H9 (cell line): ENCODE measurements at regions not wholly inside any gene's neighbourhood (a gene's known extent, or its start where the extent isn't known, plus 50 kb on each side); places are given as distances from the start of the nearest gene placed in this dataset.

Experiments
- DNase-seq: peaks from one replicate; pipeline ENCODE4 v3.0.0-alpha.2; 2017
- H2AFZ ChIP-seq: one replicate; pipeline ENCODE4 v1.6.1; 2013; ENCODE audit warnings: mild to moderate bottlenecking, low read length, control low read depth, moderate library complexity
- H2AK5ac ChIP-seq: 2 replicates; pipeline ENCODE4 v1.6.1; 2013; ENCODE audit warnings: low read length, control low read depth, mixed read lengths; ENCODE audit not compliant: insufficient read length
- H2BK120ac ChIP-seq: one replicate; pipeline ENCODE4 v1.6.1; 2013; ENCODE audit warnings: low read depth, mild to moderate bottlenecking, low read length, control low read depth, inconsistent platforms; ENCODE audit not compliant: poor library complexity, severe bottlenecking
- H2BK12ac ChIP-seq: 2 replicates; pipeline ENCODE4 v1.6.1; 2013; ENCODE audit warnings: low read length, control low read depth, mixed read lengths, low read depth; ENCODE audit not compliant: insufficient read length
- H2BK15ac ChIP-seq: 2 replicates; pipeline ENCODE4 v1.6.1; 2013; ENCODE audit warnings: low read depth, low read length, control low read depth
- H2BK20ac ChIP-seq: one replicate; pipeline ENCODE4 v1.6.1; 2013; ENCODE audit warnings: low read depth, mild to moderate bottlenecking, low read length, control low read depth, inconsistent platforms; ENCODE audit not compliant: poor library complexity, severe bottlenecking
- H2BK5ac ChIP-seq: 2 replicates; pipeline ENCODE4 v1.6.1; 2013; ENCODE audit warnings: low read length, control low read depth, mixed read lengths; ENCODE audit not compliant: insufficient read length
- H3K14ac ChIP-seq: 2 replicates; pipeline ENCODE4 v1.6.1; 2013; ENCODE audit warnings: low read length, control low read depth; ENCODE audit not compliant: insufficient read depth
- H3K18ac ChIP-seq: 2 replicates; pipeline ENCODE4 v1.6.1; 2013; ENCODE audit warnings: low read depth, mild to moderate bottlenecking, mixed read lengths, low read length, control low read depth; ENCODE audit not compliant: insufficient read length
- H3K23ac ChIP-seq: 2 replicates; pipeline ENCODE4 v1.6.1; 2013; ENCODE audit warnings: low read length, control low read depth, mixed read lengths, low read depth; ENCODE audit not compliant: insufficient read length
- H3K23me2 ChIP-seq: 2 replicates; pipeline ENCODE4 v1.6.1; 2013; ENCODE audit warnings: low read depth, mild to moderate bottlenecking, mixed read lengths, low read length, control low read depth; ENCODE audit not compliant: insufficient read length, poor library complexity, severe bottlenecking
- H3K27ac ChIP-seq: 2 replicates; pipeline ENCODE4 v1.5.1; 2013; ENCODE audit warnings: low read length, control low read depth, mixed read lengths, low read depth; ENCODE audit not compliant: insufficient read length
- H3K27me3 ChIP-seq: 2 replicates; pipeline ENCODE4 v1.6.1; 2013; ENCODE audit warnings: low read length, control low read depth, inconsistent platforms; ENCODE audit not compliant: insufficient read depth
- H3K4ac ChIP-seq: 2 replicates; pipeline ENCODE4 v1.6.1; 2013; ENCODE audit warnings: low read depth, mild to moderate bottlenecking, control low read depth, inconsistent platforms, low read length, moderate library complexity
- H3K4me1 ChIP-seq: 2 replicates; pipeline ENCODE4 v1.6.1; 2013; ENCODE audit warnings: low read length, control low read depth, inconsistent platforms; ENCODE audit not compliant: insufficient read depth
- H3K4me2 ChIP-seq: 2 replicates; pipeline ENCODE4 v1.6.1; 2013; ENCODE audit warnings: low read length, control low read depth, mixed read lengths; ENCODE audit not compliant: insufficient read length, insufficient read depth
- H3K56ac ChIP-seq: 2 replicates; pipeline ENCODE4 v1.6.1; 2013; ENCODE audit warnings: low read depth, mild to moderate bottlenecking, mixed read lengths, low read length, control low read depth; ENCODE audit not compliant: insufficient read length
- H3K79me1 ChIP-seq: 2 replicates; pipeline ENCODE4 v1.6.1; 2013; ENCODE audit warnings: low read depth, mild to moderate bottlenecking, moderate library complexity, low read length, control low read depth, inconsistent platforms; ENCODE audit not compliant: insufficient read depth, poor library complexity, severe bottlenecking
- H3K79me2 ChIP-seq: 2 replicates; pipeline ENCODE4 v1.6.1; 2013; ENCODE audit warnings: low read length, control low read depth, inconsistent platforms; ENCODE audit not compliant: insufficient read depth
- H3K9ac ChIP-seq: 2 replicates; pipeline ENCODE4 v1.6.1; 2013; ENCODE audit warnings: low read length, control low read depth, mixed read lengths; ENCODE audit not compliant: insufficient read length; ENCODE audit errors: extremely low read depth
- H3K9me3 ChIP-seq: one replicate; pipeline ENCODE4 v1.6.1; 2013; ENCODE audit warnings: low read depth, low read length, inconsistent platforms; ENCODE audit not compliant: control insufficient read depth
- H3T11ph ChIP-seq: one replicate; pipeline ENCODE4 v1.6.1; 2013; ENCODE audit warnings: mild to moderate bottlenecking, low read length, control low read depth, inconsistent platforms
- H4K20me1 ChIP-seq: one replicate; pipeline ENCODE4 v1.6.1; 2013; ENCODE audit not compliant: control insufficient read depth, insufficient read length, insufficient read depth
- H4K5ac ChIP-seq: 2 replicates; pipeline ENCODE4 v1.6.1; 2013; ENCODE audit warnings: low read depth, mild to moderate bottlenecking, mixed read lengths, low read length, control low read depth; ENCODE audit not compliant: insufficient read length
- H4K8ac ChIP-seq: replicated peaks from 2 replicates; pipeline ENCODE4 v1.6.1; 2013; ENCODE audit warnings: low read length, control low read depth, mixed read lengths, low read depth; ENCODE audit not compliant: insufficient read length
- H4K91ac ChIP-seq: 2 replicates; pipeline ENCODE4 v1.6.1; 2013; ENCODE audit warnings: low read depth, mild to moderate bottlenecking, moderate library complexity, mixed read lengths, low read length, control low read depth; ENCODE audit not compliant: insufficient read length
- H3K27ac Mint-ChIP-seq, 3 experiments: 2 replicates in 2 of 3; 3 replicates in 1 of 3; pipeline ENCODE4 v1.8.0; 2020 to 2021; ENCODE audit warnings: mixed read lengths in 3 of 3, mild to moderate bottlenecking in 1 of 3, moderate library complexity in 1 of 3
- H3K27me3 Mint-ChIP-seq: 2 replicates; pipeline ENCODE4 v1.8.0; 2021; ENCODE audit warnings: low read depth, mild to moderate bottlenecking, moderate library complexity, mixed read lengths
- H3K36me3 Mint-ChIP-seq, 3 experiments: 2 replicates in 2 of 3; 3 replicates in 1 of 3; pipeline ENCODE4 v1.8.0; 2020 to 2021; ENCODE audit warnings: low read depth in 3 of 3, mixed read lengths in 3 of 3; ENCODE audit not compliant: insufficient read depth in 1 of 3
- H3K4me1 Mint-ChIP-seq, 2 experiments: 2 replicates each; pipeline ENCODE4 v1.8.0; 2020; ENCODE audit warnings: mixed read lengths in 2 of 2
- H3K4me3 Mint-ChIP-seq, 2 experiments: 2 replicates in 1 of 2; 3 replicates in 1 of 2; pipeline ENCODE4 v1.8.0; 2020 to 2021; ENCODE audit warnings: mild to moderate bottlenecking in 2 of 2, mixed read lengths in 2 of 2, moderate library complexity in 1 of 2
- H3K9me3 Mint-ChIP-seq, 2 experiments: 2 replicates in 1 of 2; 3 replicates in 1 of 2; pipeline ENCODE4 v1.8.0; 2020; ENCODE audit warnings: mild to moderate bottlenecking in 2 of 2, mixed read lengths in 2 of 2, moderate library complexity in 1 of 2
- WGBS: extraction: QIAGEN DNeasy Blood & Tissue Kit; methylation state at CpG from one replicate; pipeline ENCODE4 v1.1.7; 2013; ENCODE audit warnings: missing lambda C conversion rate, low lambda C conversion rate, mixed read lengths; ENCODE audit not compliant: insufficient read length; ENCODE audit errors: extremely low coverage; 5-methylcytosine and 5-hydroxymethylcytosine counted together
- TF ChIP-seq, protein P1 (sequence below): fragments of 200-600 bp; sonication (generic); conservative IDR thresholded peaks from 3 replicates; pipeline ENCODE4 v1.8.0; 2021; ENCODE audit warnings: antibody characterized with exemption, mild to moderate bottlenecking

- Histone ChIP-seq H2BK12ac (no peak overlapping the region), H3K4me1 (no peaks in the 10 kb centered on the region), H3K23ac (no peak overlapping the region), H2BK20ac (no peak overlapping the region), H2BK5ac (no peak overlapping the region), H3K23me2 (no peaks in the 10 kb centered on the region), H3K4ac (no peak overlapping the region), H2AK5ac (no peak overlapping the region), H4K91ac (no peak overlapping the region), H3K14ac (no peak overlapping the region), H3T11ph (no peak overlapping the region), H4K20me1 (no peaks in the 10 kb centered on the region), H2BK120ac (no peak overlapping the region), H3K79me2 (no peaks in the 10 kb centered on the region), H4K5ac (no peak overlapping the region), H3K56ac (no peak overlapping the region), H3K27me3 (no peaks in the 10 kb centered on the region), H3K4me2 (no peak overlapping the region), H3K9me3 (no peaks in the 10 kb centered on the region), H3K18ac (no peak overlapping the region), H4K8ac (no peak overlapping the region), H2BK15ac (no peak overlapping the region), H3K9ac (no peak overlapping the region), H3K27ac (no peak overlapping the region), H2AFZ (no peak overlapping the region), H3K79me1 (no peaks in the 10 kb centered on the region)
- Mint-ChIP-seq H3K4me3 (no peak overlapping the region), H3K9me3 (peaks cover 15 to 26% of the 10 kb centered on the region in 2 experiments), H3K36me3 (peaks cover 5 to 15% (median 13%) of the 10 kb centered on the region in 3 experiments), H3K27me3 (no peaks in the 10 kb centered on the region; the same call in none of the 2 replicates), H3K4me1 (no peaks in the 10 kb centered on the region), H3K27ac (no peak overlapping the region)
- TF ChIP-seq, protein P1, sequence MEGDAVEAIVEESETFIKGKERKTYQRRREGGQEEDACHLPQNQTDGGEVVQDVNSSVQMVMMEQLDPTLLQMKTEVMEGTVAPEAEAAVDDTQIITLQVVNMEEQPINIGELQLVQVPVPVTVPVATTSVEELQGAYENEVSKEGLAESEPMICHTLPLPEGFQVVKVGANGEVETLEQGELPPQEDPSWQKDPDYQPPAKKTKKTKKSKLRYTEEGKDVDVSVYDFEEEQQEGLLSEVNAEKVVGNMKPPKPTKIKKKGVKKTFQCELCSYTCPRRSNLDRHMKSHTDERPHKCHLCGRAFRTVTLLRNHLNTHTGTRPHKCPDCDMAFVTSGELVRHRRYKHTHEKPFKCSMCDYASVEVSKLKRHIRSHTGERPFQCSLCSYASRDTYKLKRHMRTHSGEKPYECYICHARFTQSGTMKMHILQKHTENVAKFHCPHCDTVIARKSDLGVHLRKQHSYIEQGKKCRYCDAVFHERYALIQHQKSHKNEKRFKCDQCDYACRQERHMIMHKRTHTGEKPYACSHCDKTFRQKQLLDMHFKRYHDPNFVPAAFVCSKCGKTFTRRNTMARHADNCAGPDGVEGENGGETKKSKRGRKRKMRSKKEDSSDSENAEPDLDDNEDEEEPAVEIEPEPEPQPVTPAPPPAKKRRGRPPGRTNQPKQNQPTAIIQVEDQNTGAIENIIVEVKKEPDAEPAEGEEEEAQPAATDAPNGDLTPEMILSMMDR: no peak
- no peak for DNase-seq
- WGBS: no CpG with 5 or more reads among the region's 3 CpGs
Measured at GRCh38 chr4:42806303-42806835, 86.1 kb upstream of the GRXCR1 start.
